H1 (cell line): ENCODE measurements at regions not wholly inside any gene's neighbourhood (a gene's known extent, or its start where the extent isn't known, plus 50 kb on each side); places are given as distances from the start of the nearest gene placed in this dataset.

Experiments
- CTCF ChIA-PET: fragments of 300-600 bp; sonication (Branson Sonifier 250); formaldehyde crosslinking; loops from one replicate; lab custom pipeline; 2021; ENCODE audit not compliant: partially characterized antibody; lab: Charles Lee
- POLR2A ChIA-PET: fragments of 300-600 bp; sonication (Branson Sonifier 250); formaldehyde crosslinking; loops from one replicate; lab custom pipeline; 2021; ENCODE audit warnings: inconsistent platforms; ENCODE audit not compliant: partially characterized antibody; lab: Charles Lee
- DNase-seq, 2 experiments: peaks; one replicate each; pipeline versions ENCODE4 v3.0.0 to v3.0.0-alpha.2; 2010 to 2022; ENCODE audit warnings: low spot score in 2 of 2, low read depth in 1 of 2, mixed read lengths in 1 of 2
- FAIRE-seq: peaks from 2 replicates; lab custom pipeline; 2011; peaks lifted over from hg19 to GRCh38; lab: Jason Lieb, UNC
- H2AFZ ChIP-seq: 2 replicates; pipeline ENCODE4 v1.8.1; 2012; ENCODE audit warnings: low read length, inconsistent platforms
- H2AK5ac ChIP-seq: 2 replicates; pipeline ENCODE4 v1.6.1; 2013; ENCODE audit warnings: low read depth, low read length
- H2BK120ac ChIP-seq: replicated peaks from 2 replicates; pipeline ENCODE3; 2013; ENCODE audit warnings: low read depth, low read length, inconsistent platforms
- H2BK12ac ChIP-seq: 2 replicates; pipeline ENCODE4 v1.6.1; 2013; ENCODE audit warnings: low read depth, low read length
- H2BK15ac ChIP-seq: 2 replicates; pipeline ENCODE4 v1.6.1; 2013; ENCODE audit warnings: low read length
- H2BK20ac ChIP-seq: 2 replicates; pipeline ENCODE4 v1.6.1; 2013; ENCODE audit warnings: low read length
- H2BK5ac ChIP-seq: 2 replicates; pipeline ENCODE4 v1.6.1; 2013; ENCODE audit warnings: low read depth, low read length
- H3K14ac ChIP-seq: 2 replicates; pipeline ENCODE4 v1.6.1; 2013; ENCODE audit warnings: inconsistent platforms; ENCODE audit not compliant: insufficient read length
- H3K18ac ChIP-seq: 2 replicates; pipeline ENCODE4 v1.6.1; 2013; ENCODE audit warnings: low read length; ENCODE audit errors: extremely low read depth
- H3K23ac ChIP-seq: 2 replicates; pipeline ENCODE4 v1.6.1; 2013; ENCODE audit warnings: inconsistent platforms; ENCODE audit not compliant: insufficient read length
- H3K23me2 ChIP-seq: 2 replicates; pipeline ENCODE4 v1.6.1; 2013; ENCODE audit warnings: low read depth, low read length
- H3K27ac ChIP-seq: 2 replicates; pipeline ENCODE4 v1.6.1; 2011; ENCODE audit warnings: low read depth, low read length, inconsistent platforms
- H3K27me3 ChIP-seq, 4 experiments: replicated peaks in 1 of 4; 1 replicate in 1 of 4; 2 replicates in 3 of 4; pipeline versions ENCODE4 v1.6.1 to v1.8.1; 2011 to 2013; ENCODE audit warnings: low read length in 3 of 4, mild to moderate bottlenecking in 3 of 4, inconsistent platforms in 2 of 4, mixed read lengths in 2 of 4, moderate library complexity in 1 of 4; ENCODE audit not compliant: control insufficient read depth in 3 of 4, insufficient read depth in 3 of 4; ENCODE audit errors: extremely low read depth in 1 of 4
- H3K36me3 ChIP-seq, 4 experiments: 2 replicates each; pipeline versions ENCODE4 v1.6.1 to v1.8.1; 2011 to 2013; ENCODE audit warnings: mild to moderate bottlenecking in 4 of 4, low read length in 3 of 4, moderate library complexity in 2 of 4, control low read depth in 1 of 4, inconsistent platforms in 1 of 4; ENCODE audit not compliant: insufficient read depth in 4 of 4, control insufficient read depth in 2 of 4
- H3K4ac ChIP-seq: replicated peaks from 2 replicates; pipeline ENCODE3; 2013; ENCODE audit warnings: low read length, low read depth, mixed read lengths, inconsistent platforms; ENCODE audit not compliant: insufficient read length
- H3K4me1 ChIP-seq, 4 experiments: replicated peaks in 1 of 4; 1 replicate in 1 of 4; 2 replicates in 3 of 4; pipeline versions ENCODE4 v1.6.1 to v1.8.1; 2011 to 2013; ENCODE audit warnings: low read length in 3 of 4, inconsistent platforms in 2 of 4, mixed read lengths in 1 of 4; ENCODE audit not compliant: insufficient read depth in 4 of 4, control insufficient read depth in 3 of 4
- H3K4me2 ChIP-seq, 2 experiments: 2 replicates each; pipeline versions ENCODE4 v1.6.1 to v1.8.1; 2011 to 2013; ENCODE audit warnings: low read depth in 2 of 2, low read length in 2 of 2, control low read depth in 1 of 2, inconsistent platforms in 1 of 2, mild to moderate bottlenecking in 1 of 2; ENCODE audit not compliant: insufficient read depth in 1 of 2
- H3K4me3 ChIP-seq, 4 experiments: fragments of 200-600, 300-600 bp in 1 of 4; sonication (generic), shearing (Covaris generic), sonication (Bioruptor Twin) in 1 of 4; 2 replicates each; pipeline versions ENCODE4 v1.5.1 to v1.8.1; 2011 to 2016; ENCODE audit warnings: low read length in 4 of 4, low read depth in 3 of 4, control low read depth in 2 of 4, inconsistent platforms in 2 of 4, mild to moderate bottlenecking in 2 of 4, mixed read lengths in 1 of 4, moderate library complexity in 1 of 4; ENCODE audit not compliant: insufficient read depth in 2 of 4; ENCODE audit errors: extremely low read depth in 1 of 4
- H3K56ac ChIP-seq: replicated peaks from 2 replicates; pipeline ENCODE3; 2013; ENCODE audit warnings: low read depth, mild to moderate bottlenecking, mixed read lengths, low read length, inconsistent platforms; ENCODE audit not compliant: insufficient read length
- H3K79me1 ChIP-seq: 2 replicates; pipeline ENCODE4 v1.6.1; 2013; ENCODE audit warnings: low read depth, low read length, control low read depth
- H3K79me2 ChIP-seq, 2 experiments: 2 replicates each; pipeline versions ENCODE4 v1.6.1 to v1.8.1; 2012 to 2013; ENCODE audit warnings: low read length in 2 of 2, mild to moderate bottlenecking in 2 of 2, inconsistent platforms in 1 of 2; ENCODE audit not compliant: insufficient read depth in 2 of 2, control insufficient read depth in 1 of 2
- H3K9ac ChIP-seq, 4 experiments: replicated peaks in 1 of 4; 1 replicate in 1 of 4; 2 replicates in 3 of 4; pipeline versions ENCODE4 v1.6.1 to v1.8.1; 2011 to 2013; ENCODE audit warnings: low read depth in 3 of 4, low read length in 3 of 4, control low read depth in 2 of 4, mild to moderate bottlenecking in 2 of 4, moderate library complexity in 2 of 4, inconsistent platforms in 1 of 4; ENCODE audit errors: extremely low read depth in 1 of 4
- H3K9me3 ChIP-seq, 2 experiments: 2 replicates each; pipeline versions ENCODE4 v1.6.1 to v1.8.1; 2012 to 2013; ENCODE audit warnings: mild to moderate bottlenecking in 2 of 2, moderate library complexity in 2 of 2, control low read depth in 1 of 2, inconsistent platforms in 1 of 2, low read depth in 1 of 2, low read length in 1 of 2, mixed read lengths in 1 of 2; ENCODE audit not compliant: insufficient read depth in 2 of 2
- H4K20me1 ChIP-seq, 2 experiments: replicated peaks in 1 of 2; 2 replicates each; pipeline versions ENCODE3 to v1.8.1; 2011 to 2013; ENCODE audit warnings: inconsistent platforms in 2 of 2, low read length in 2 of 2, mild to moderate bottlenecking in 1 of 2; ENCODE audit not compliant: insufficient read depth in 2 of 2, control insufficient read depth in 1 of 2
- H4K5ac ChIP-seq: 2 replicates; pipeline ENCODE4 v1.6.1; 2013; ENCODE audit warnings: low read length, low read depth, mixed read lengths, inconsistent platforms; ENCODE audit not compliant: insufficient read length
- H4K8ac ChIP-seq: 2 replicates; pipeline ENCODE4 v1.8.0; 2013; ENCODE audit warnings: mild to moderate bottlenecking, moderate library complexity, low read length, inconsistent platforms; ENCODE audit not compliant: insufficient read depth; ENCODE audit errors: extremely low read depth
- H4K91ac ChIP-seq: replicated peaks from 2 replicates; pipeline ENCODE3; 2013; ENCODE audit warnings: low read length, mixed read lengths, inconsistent platforms; ENCODE audit not compliant: insufficient read length
- CBX8 ChIP-seq: fragments of 300-800, 300-1000 bp; sonication (generic); IDR thresholded peaks from 2 replicates; pipeline ENCODE4 v1.7.1; 2016; ENCODE audit warnings: low read depth, low read length, borderline replicate concordance
- CEBPB ChIP-seq: IDR thresholded peaks from 2 replicates; pipeline ENCODE4 v1.6.1; 2012; ENCODE audit warnings: low read depth, low read length
- CHD1 ChIP-seq: IDR thresholded peaks from 2 replicates; pipeline ENCODE4 v1.6.1; 2012; ENCODE audit warnings: low read depth, low read length, improper control_type of control experiment
- EGR1 ChIP-seq: IDR thresholded peaks from 2 replicates; pipeline ENCODE4 v1.6.1; 2011; ENCODE audit warnings: low read depth, low read length, borderline replicate concordance
- KDM1A ChIP-seq: fragments of 200-600, 300-600 bp; sonication (generic); IDR thresholded peaks from 2 replicates; pipeline ENCODE4 v1.7.1; 2016; ENCODE audit warnings: mild to moderate bottlenecking, low read length, borderline replicate concordance
- MAFK ChIP-seq: IDR thresholded peaks from 2 replicates; pipeline ENCODE4 v1.6.1; 2012; ENCODE audit warnings: low read depth, mild to moderate bottlenecking, improper control_type of control experiment, low read length
- NANOG ChIP-seq: IDR thresholded peaks from 2 replicates; pipeline ENCODE4 v1.6.1; 2011; ENCODE audit warnings: low read length, low read depth, mild to moderate bottlenecking, inconsistent platforms; ENCODE audit not compliant: insufficient read depth, poor library complexity, severe bottlenecking
- NRF1 ChIP-seq: IDR thresholded peaks from 2 replicates; pipeline ENCODE4 v1.6.1; 2011; ENCODE audit warnings: mild to moderate bottlenecking, low read depth, low read length, improper control_type of control experiment
- POLR2A ChIP-seq, 2 experiments: IDR thresholded peaks; 1 replicate in 1 of 2; 2 replicates in 1 of 2; pipeline ENCODE4 v1.6.1; 2011; ENCODE audit warnings: low read depth in 2 of 2, low read length in 2 of 2, mild to moderate bottlenecking in 2 of 2; ENCODE audit errors: control extremely low read depth in 1 of 2
- RXRA ChIP-seq: IDR thresholded peaks from 2 replicates; pipeline ENCODE4 v1.6.1; 2011; ENCODE audit warnings: low read depth, mild to moderate bottlenecking, low read length, moderate library complexity; ENCODE audit not compliant: insufficient read depth
- SIN3A ChIP-seq, 2 experiments: IDR thresholded peaks in 1 of 2; conservative IDR thresholded peaks in 1 of 2; 2 replicates each; pipeline ENCODE4 v1.6.1; 2011 to 2012; ENCODE audit warnings: low read length in 2 of 2, improper control_type of control experiment in 1 of 2, low read depth in 1 of 2, mild to moderate bottlenecking in 1 of 2
- SP2 ChIP-seq: IDR thresholded peaks from 2 replicates; pipeline ENCODE4 v1.6.1; 2012; ENCODE audit warnings: mild to moderate bottlenecking, low read length, inconsistent platforms
- SRF ChIP-seq: IDR thresholded peaks from 2 replicates; pipeline ENCODE4 v1.6.1; 2011; ENCODE audit warnings: mild to moderate bottlenecking, low read depth, low read length, moderate library complexity
- WGBS, 2 experiments: shearing (Covaris generic) in 1 of 2; methylation state at CpG; one replicate each; pipeline versions ENCODE4 v1.1.6 to v1.1.7; 2013 to 2015; ENCODE audit warnings: low lambda C conversion rate in 2 of 2, mixed read lengths in 2 of 2, inconsistent platforms in 1 of 2, low coverage in 1 of 2, missing lambda C conversion rate in 1 of 2; ENCODE audit not compliant: insufficient replicate concordance in 2 of 2, insufficient coverage in 1 of 2, insufficient read length in 1 of 2; ENCODE audit errors: extremely low coverage in 1 of 2, missing lambda C conversion rate in 1 of 2; 5-methylcytosine and 5-hydroxymethylcytosine counted together

- Histone ChIP-seq H3K9me3 (no peaks in the 10 kb centered on the region), H2BK20ac (no peak overlapping the region), H4K8ac (no peak overlapping the region), H2BK15ac (no peak overlapping the region), H4K20me1 (no peaks in the 10 kb centered on the region), H3K56ac (no peak overlapping the region), H3K79me1 (no peaks in the 10 kb centered on the region), H2AK5ac (no peak overlapping the region), H2BK5ac (no peak overlapping the region), H3K9ac (no peak overlapping the region), H3K4ac (no peak overlapping the region), H3K23me2 (no peaks in the 10 kb centered on the region), H3K4me2 (no peak overlapping the region), H2AFZ (no peak overlapping the region), H3K23ac (no peak overlapping the region), H2BK120ac (peak overlapping the region; percentile 64), H2BK12ac (no peak overlapping the region), H3K4me3 (no peak overlapping the region), H3K27ac (no peak overlapping the region), H3K18ac (no peak overlapping the region), H4K5ac (no peak overlapping the region), H3K36me3 (no peaks in the 10 kb centered on the region), H3K14ac (no peak overlapping the region), H3K27me3 (no peaks in the 10 kb centered on the region), H3K79me2 (no peaks in the 10 kb centered on the region), H4K91ac (no peak overlapping the region)
- CTCF ChIA-PET = no interaction called here
- WGBS, 2 experiments = 70% methylated on average over 2 of the region's 2 CpGs; no CpG with 5 or more reads in 1 of the 2 experiments
- POLR2A ChIA-PET = no interaction called here
- no peak for DNase-seq
- TF ChIP-seq SRF = no peak
- TF ChIP-seq EGR1 = no peak
- TF ChIP-seq RXRA = no peak
- no peak for TF ChIP-seq KDM1A
- no peak for TF ChIP-seq CBX8
- no peak for TF ChIP-seq POLR2A (IDR thresholded peaks at IDR 0.05; ENCODE audit: control extremely low read depth in 1 of 2, low read depth in 2 of 2, low read length in 2 of 2)
- no peak for TF ChIP-seq SP2
- no peak for TF ChIP-seq NANOG
- no peak for TF ChIP-seq MAFK
- no peak for TF ChIP-seq SIN3A (conservative IDR thresholded peaks at IDR 0.05 in 1 of 2, IDR thresholded peaks at IDR 0.05 in 1 of 2; ENCODE audit: low read depth in 1 of 2, low read length in 2 of 2)
- TF ChIP-seq CHD1 = no peak
- TF ChIP-seq CEBPB = no peak
- TF ChIP-seq NRF1 = no peak
- TF ChIP-seq, all 59 proteins: peak for 0
- H3K4me1 ChIP-seq = peaks cover 0 to 2% (median 0%) of the 10 kb centered on the region in 4 experiments; a peak in 2 of 7 replicates
- no peak for FAIRE-seq
Measured at GRCh38 chr12:78316631-78317468, 486.2 kb downstream of the NAV3 start.
